Suprapubic skin (tissue), 4 donors: ENCODE measurements at regions not wholly inside any gene's neighbourhood (a gene's known extent, or its start where the extent isn't known, plus 50 kb on each side); places are given as distances from the start of the nearest gene placed in this dataset.

Experiments
- POLR2A ChIP-seq, 2 donors: fragments of 450-650 bp; IDR thresholded peaks; one replicate each; pipeline ENCODE4 v1.6.1; 2017; ENCODE audit warnings: antibody characterized with exemption in 2 of 2, mild to moderate bottlenecking in 2 of 2, moderate library complexity in 2 of 2
- POLR2AphosphoS5 ChIP-seq, 3 donors: sonication (generic); formaldehyde crosslinking; IDR thresholded peaks; one replicate each; pipeline ENCODE4 v1.6.1; 2017; ENCODE audit warnings: antibody characterized with exemption in 3 of 3
- TF ChIP-seq, protein P1 (sequence below), 2 donors: fragments of 200-600 bp in 1 of 2; fragments of 450-650 bp in 1 of 2; sonication (generic) in 1 of 2; IDR thresholded peaks; one replicate each; pipeline ENCODE4 v1.5.1; 2016 to 2019; ENCODE audit warnings: antibody characterized with exemption in 2 of 2, mild to moderate bottlenecking in 1 of 2, moderate library complexity in 1 of 2

DNA sequence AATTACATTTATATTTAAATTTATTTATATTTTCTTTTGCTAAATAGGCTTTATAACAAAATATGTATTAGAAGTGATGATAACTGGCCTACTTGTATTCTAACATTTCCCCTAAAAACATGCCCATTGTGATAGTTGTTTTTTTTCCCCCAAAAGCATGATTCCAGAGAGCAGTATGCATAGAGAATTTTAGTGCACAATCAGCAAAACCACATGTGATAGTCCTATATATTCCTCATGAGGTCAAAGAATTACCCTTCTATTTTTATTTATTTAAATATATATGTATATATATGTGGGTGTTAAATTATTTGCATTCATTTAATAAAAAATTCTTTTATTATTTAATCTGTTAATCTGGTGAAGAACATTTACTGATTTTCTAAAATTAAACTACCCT is 78.2 kb upstream of the TLL1 start:
- TF ChIP-seq POLR2AphosphoS5 (IDR thresholded peaks at IDR 0.05), result no peak
- TF ChIP-seq, protein P1, sequence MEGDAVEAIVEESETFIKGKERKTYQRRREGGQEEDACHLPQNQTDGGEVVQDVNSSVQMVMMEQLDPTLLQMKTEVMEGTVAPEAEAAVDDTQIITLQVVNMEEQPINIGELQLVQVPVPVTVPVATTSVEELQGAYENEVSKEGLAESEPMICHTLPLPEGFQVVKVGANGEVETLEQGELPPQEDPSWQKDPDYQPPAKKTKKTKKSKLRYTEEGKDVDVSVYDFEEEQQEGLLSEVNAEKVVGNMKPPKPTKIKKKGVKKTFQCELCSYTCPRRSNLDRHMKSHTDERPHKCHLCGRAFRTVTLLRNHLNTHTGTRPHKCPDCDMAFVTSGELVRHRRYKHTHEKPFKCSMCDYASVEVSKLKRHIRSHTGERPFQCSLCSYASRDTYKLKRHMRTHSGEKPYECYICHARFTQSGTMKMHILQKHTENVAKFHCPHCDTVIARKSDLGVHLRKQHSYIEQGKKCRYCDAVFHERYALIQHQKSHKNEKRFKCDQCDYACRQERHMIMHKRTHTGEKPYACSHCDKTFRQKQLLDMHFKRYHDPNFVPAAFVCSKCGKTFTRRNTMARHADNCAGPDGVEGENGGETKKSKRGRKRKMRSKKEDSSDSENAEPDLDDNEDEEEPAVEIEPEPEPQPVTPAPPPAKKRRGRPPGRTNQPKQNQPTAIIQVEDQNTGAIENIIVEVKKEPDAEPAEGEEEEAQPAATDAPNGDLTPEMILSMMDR (IDR thresholded peaks at IDR 0.05), result no peak
- TF ChIP-seq POLR2A (IDR thresholded peaks at IDR 0.05), result no peak
